Kidney (tissue), 13 donors: ENCODE measurements at regions not wholly inside any gene's neighbourhood (a gene's known extent, or its start where the extent isn't known, plus 50 kb on each side); places are given as distances from the start of the nearest gene placed in this dataset.

Experiments used
- DNase-seq, 5 donors: peaks; one replicate each; pipeline ENCODE4 v3.0.0-alpha.2; 2013 to 2020
- FAIRE-seq: peaks from 2 replicates; lab custom pipeline; 2012; peaks lifted over from hg19 to GRCh38; lab: Jason Lieb, UNC
- H3K27ac ChIP-seq, 2 donors: one replicate each; pipeline ENCODE4 v1.7.0; 2013; ENCODE audit warnings: low read depth in 2 of 2, low read length in 2 of 2, inconsistent platforms in 1 of 2
- H3K27me3 ChIP-seq: one replicate; pipeline ENCODE4 v1.7.1; 2013; ENCODE audit warnings: low read length, inconsistent platforms; ENCODE audit not compliant: control insufficient read depth, insufficient read depth
- H3K36me3 ChIP-seq, 3 donors: one replicate each; pipeline versions ENCODE4 v1.7.0 to v1.7.1; 2013; ENCODE audit warnings: low read length in 3 of 3, control low read depth in 1 of 3, inconsistent platforms in 1 of 3; ENCODE audit not compliant: insufficient read depth in 3 of 3, control insufficient read depth in 2 of 3
- H3K4me1 ChIP-seq, 3 donors: one replicate each; pipeline versions ENCODE4 v1.7.0 to v1.7.1; 2013; ENCODE audit warnings: low read length in 3 of 3, inconsistent platforms in 1 of 3, low read depth in 1 of 3; ENCODE audit not compliant: control insufficient read depth in 2 of 3, insufficient read depth in 2 of 3
- H3K4me3 ChIP-seq, 3 donors: one replicate each; pipeline versions ENCODE4 v1.7.0 to v1.8.1; 2013; ENCODE audit warnings: low read length in 3 of 3, control low read depth in 1 of 3, inconsistent platforms in 1 of 3
- H3K9ac ChIP-seq, 3 donors: one replicate each; pipeline versions ENCODE4 v1.7.0 to v1.7.1; 2013; ENCODE audit warnings: low read length in 3 of 3, control low read depth in 1 of 3, inconsistent platforms in 1 of 3
- H3K9me3 ChIP-seq, 3 donors: one replicate each; pipeline versions ENCODE4 v1.7.0 to v1.7.1; 2013; ENCODE audit warnings: low read length in 3 of 3, control low read depth in 1 of 3, inconsistent platforms in 1 of 3; ENCODE audit not compliant: control insufficient read depth in 2 of 3, insufficient read depth in 1 of 3
- CTCF ChIP-seq: IDR thresholded peaks from 3 replicates; pipeline ENCODE4 v1.5.1; 2012; ENCODE audit warnings: mild to moderate bottlenecking, moderate library complexity, borderline replicate concordance; ENCODE audit not compliant: insufficient read depth; ENCODE audit errors: extremely low read depth
- intact Hi-C: fragments of 100-400 bp; cut with DNase I; formaldehyde crosslinking; loops from one replicate; pipeline ENCODE4 v1.11.1; 2022
- donor health status: control.
- donor health status: control.
- donor health status: control.
- donor health status: control.
- donor health status: control.
- donor health status: DM: yes; HTN: yes; CAD: no.
- donor health status: Normal renal cell carcinoma (clear cell type).

- FAIRE-seq (no peak), DNase-seq (no peak)
- Histone ChIP-seq H3K27me3 (no peaks in the 10 kb centered on the region), H3K36me3 (no peaks in the 10 kb centered on the region), H3K9ac (no peak overlapping the region), H3K4me3 (no peak overlapping the region), H3K9me3 (no peaks in the 10 kb centered on the region), H3K27ac (no peak overlapping the region), H3K4me1 (no peaks in the 10 kb centered on the region)
- intact Hi-C loops, result no loop called here
- no peak for TF ChIP-seq CTCF
Observed at GRCh38 chr13:88085036-88085435, 413.9 kb downstream of the SLITRK5 start.

GRCh38 chr13:88086577-88086976, 415.4 kb downstream of the SLITRK5 start:
- Histone ChIP-seq H3K36me3 (no peaks in the 10 kb centered on the region), H3K27ac (no peak overlapping the region), H3K9ac (no peak overlapping the region), H3K4me1 (no peaks in the 10 kb centered on the region), H3K9me3 (no peaks in the 10 kb centered on the region), H3K27me3 (no peaks in the 10 kb centered on the region), H3K4me3 (no peak overlapping the region)
- intact Hi-C loops, result no loop called here
- DNase-seq, result no peak
- FAIRE-seq, result no peak
- no peak for TF ChIP-seq CTCF

- Histone ChIP-seq H3K9ac (no peak overlapping the region), H3K9me3 (no peaks in the 10 kb centered on the region), H3K4me3 (no peak overlapping the region), H3K27me3 (no peaks in the 10 kb centered on the region), H3K36me3 (no peaks in the 10 kb centered on the region), H3K4me1 (no peaks in the 10 kb centered on the region), H3K27ac (no peak overlapping the region)
- no peak for DNase-seq
- intact Hi-C loops, result no loop called here
- TF ChIP-seq CTCF, result no peak
- FAIRE-seq, result no peak
Observed at GRCh38 chr13:88097541-88097940, 426.4 kb downstream of the SLITRK5 start.

GRCh38 chr13:88103824-88104223, 432.7 kb downstream of the SLITRK5 start:
- FAIRE-seq (no peak), DNase-seq (peak in 1 of 5 donors; percentile 13)
- Histone ChIP-seq H3K36me3 (no peaks in the 10 kb centered on the region), H3K4me1 (no peaks in the 10 kb centered on the region), H3K9me3 (no peaks in the 10 kb centered on the region), H3K9ac (no peak overlapping the region), H3K4me3 (no peak overlapping the region), H3K27ac (no peak overlapping the region), H3K27me3 (no peaks in the 10 kb centered on the region)
- TF ChIP-seq CTCF, result no peak
- intact Hi-C loops, result no loop called here
